ENCODE measurements at regions not wholly inside any gene's neighbourhood (a gene's known extent, or its start where the extent isn't known, plus 50 kb on each side); places are given as distances from the start of the nearest gene placed in this dataset.

GRCh38 chr5:125202871-125203438 lies 456.5 kb upstream of the ZNF608 start:
- Histone ChIP-seq H3K36me3 (no peaks in the 10 kb centered on the region), H3K27me3 (ENCODE audit: low read depth) (no peaks in the 10 kb centered on the region), H3K9me3 (replicated peaks) (no peaks in the 10 kb centered on the region), H3K4me1 (peaks cover 28% of the 10 kb centered on the region), H3K27ac (replicated peaks) (no peak overlapping the region), H3K4me3 (no peak overlapping the region)
- no peak for TF ChIP-seq CTCF (IDR thresholded peaks at IDR 0.05; ENCODE audit: borderline replicate concordance)
- intact Hi-C loops (cut with micrococcal nuclease), result no loop called here
- DNase-seq, result no peak

GRCh38 chr5:125203912-125204311 lies 457.5 kb upstream of the ZNF608 start:
- DNase-seq, result no peak
- Histone ChIP-seq H3K4me3 (no peak overlapping the region), H3K9me3 (replicated peaks) (no peaks in the 10 kb centered on the region), H3K4me1 (peaks cover 19% of the 10 kb centered on the region), H3K27ac (replicated peaks) (no peak overlapping the region), H3K27me3 (ENCODE audit: low read depth) (no peaks in the 10 kb centered on the region), H3K36me3 (no peaks in the 10 kb centered on the region)
- no peak for TF ChIP-seq CTCF (IDR thresholded peaks at IDR 0.05; ENCODE audit: borderline replicate concordance)
- intact Hi-C loops (cut with micrococcal nuclease), result no loop called here

GRCh38 chr5:125205601-125206225 lies 459.3 kb upstream of the ZNF608 start:
- no peak for TF ChIP-seq CTCF (IDR thresholded peaks at IDR 0.05; ENCODE audit: borderline replicate concordance)
- peaks cover 2% of the 10 kb centered on the region for H3K4me1 ChIP-seq
- H3K27ac ChIP-seq (replicated peaks), result no peak overlapping the region
- DNase-seq, result no peak
- no peaks in the 10 kb centered on the region for H3K9me3 ChIP-seq (replicated peaks)
- H3K36me3 ChIP-seq, result no peaks in the 10 kb centered on the region
- H3K27me3 ChIP-seq (ENCODE audit: low read depth), result no peaks in the 10 kb centered on the region
- intact Hi-C loops (cut with micrococcal nuclease), result no loop called here
- H3K4me3 ChIP-seq, result no peak overlapping the region

GRCh38 chr5:125207856-125208255 lies 461.4 kb upstream of the ZNF608 start:
- intact Hi-C loops (cut with micrococcal nuclease), result no loop called here
- no peak overlapping the region for H3K27ac ChIP-seq (replicated peaks)
- no peak for TF ChIP-seq CTCF (IDR thresholded peaks at IDR 0.05; ENCODE audit: borderline replicate concordance)

GRCh38 chr5:125209650-125210049 lies 463.2 kb upstream of the ZNF608 start:
- Histone ChIP-seq H3K36me3 (no peaks in the 10 kb centered on the region), H3K4me1 (no peaks in the 10 kb centered on the region), H3K4me3 (no peak overlapping the region), H3K27me3 (ENCODE audit: low read depth) (no peaks in the 10 kb centered on the region), H3K27ac (replicated peaks) (no peak overlapping the region), H3K9me3 (replicated peaks) (no peaks in the 10 kb centered on the region)
- no peak for TF ChIP-seq CTCF (IDR thresholded peaks at IDR 0.05; ENCODE audit: borderline replicate concordance)
- DNase-seq, result no peak
- intact Hi-C loops (cut with micrococcal nuclease), result no loop called here

More at GRCh38 chr5:125207856-125208255, 461.4 kb upstream of the ZNF608 start:
- Histone ChIP-seq H3K4me1 (no peaks in the 10 kb centered on the region), H3K9me3 (replicated peaks) (no peaks in the 10 kb centered on the region), H3K27me3 (ENCODE audit: low read depth) (no peaks in the 10 kb centered on the region), H3K4me3 (no peak overlapping the region), H3K36me3 (no peaks in the 10 kb centered on the region)
- no peak for DNase-seq

Measured in left ventricle myocardium inferior (tissue), 1 donor.